GM23338 (cell line): ENCODE measurements at regions not wholly inside any gene's neighbourhood (a gene's known extent, or its start where the extent isn't known, plus 50 kb on each side); places are given as distances from the start of the nearest gene placed in this dataset.

Source experiments
- ATAC-seq: fragments of 200-7000 bp; cut with Tn5 transposase; 3 replicates; pipeline ENCODE4 v1.9.1; 2020
- DNase-seq: peaks from one replicate; pipeline ENCODE4 v3.0.0-alpha.2; 2015; ENCODE audit warnings: low spot score
- H2AFZ ChIP-seq: fragments of 200-600 bp; sonication (generic); 2 replicates; pipeline ENCODE4 v1.8.0; 2016; ENCODE audit warnings: antibody characterized with exemption, mild to moderate bottlenecking, moderate library complexity
- H3F3A ChIP-seq: fragments of 200-600 bp; sonication (generic); replicated peaks from 2 replicates; pipeline ENCODE4 v1.8.0; 2017; ENCODE audit warnings: antibody characterized with exemption, mixed run types, low read depth
- H3K27ac ChIP-seq: fragments of 200-600 bp; sonication (generic); 2 replicates; pipeline ENCODE4 v1.6.1; 2016; ENCODE audit warnings: low read depth
- H3K27me3 ChIP-seq: fragments of 200-600 bp; sonication (generic); 2 replicates; pipeline ENCODE4 v1.8.0; 2016; ENCODE audit warnings: mild to moderate bottlenecking, mixed run types, moderate library complexity; ENCODE audit not compliant: insufficient read depth
- H3K36me3 ChIP-seq: fragments of 200-600 bp; sonication (generic); 2 replicates; pipeline ENCODE4 v1.8.0; 2016; ENCODE audit warnings: mild to moderate bottlenecking; ENCODE audit not compliant: insufficient read depth
- H3K4me1 ChIP-seq: fragments of 200-600 bp; sonication (generic); 2 replicates; pipeline ENCODE4 v1.8.0; 2016; ENCODE audit warnings: mild to moderate bottlenecking, moderate library complexity; ENCODE audit not compliant: insufficient read depth
- H3K4me2 ChIP-seq: fragments of 200-600 bp; sonication (generic); 2 replicates; pipeline ENCODE4 v1.7.1; 2017; ENCODE audit warnings: mixed run types
- H3K4me3 ChIP-seq: fragments of 200-600 bp; sonication (generic); 2 replicates; pipeline ENCODE4 v1.6.1; 2016; ENCODE audit warnings: mixed run types
- H3K79me2 ChIP-seq: fragments of 200-600 bp; sonication (generic); replicated peaks from 2 replicates; pipeline ENCODE4 v1.8.0; 2017; ENCODE audit warnings: mild to moderate bottlenecking; ENCODE audit not compliant: insufficient read depth
- H3K9me2 ChIP-seq: fragments of 200-600 bp; sonication (generic); 2 replicates; pipeline ENCODE4 v1.8.0; 2017; ENCODE audit not compliant: insufficient read depth
- H4K20me1 ChIP-seq: fragments of 200-600 bp; sonication (generic); replicated peaks from 2 replicates; pipeline ENCODE4 v1.8.0; 2017; ENCODE audit warnings: mild to moderate bottlenecking; ENCODE audit not compliant: insufficient read depth
- H3K27ac Mint-ChIP-seq: 2 replicates; pipeline ENCODE4 v1.8.0; 2020; ENCODE audit warnings: inconsistent platforms, mild to moderate bottlenecking, moderate library complexity, mixed read lengths
- H3K27me3 Mint-ChIP-seq: 3 replicates; pipeline ENCODE4 v1.8.0; 2022; ENCODE audit warnings: low read depth, mild to moderate bottlenecking, moderate library complexity, mixed read lengths, inconsistent platforms; ENCODE audit not compliant: insufficient read depth, poor library complexity
- H3K36me3 Mint-ChIP-seq: 3 replicates; pipeline ENCODE4 v1.8.0; 2021; ENCODE audit warnings: low read depth, mild to moderate bottlenecking, inconsistent platforms, moderate library complexity, mixed read lengths
- H3K4me1 Mint-ChIP-seq: 3 replicates; pipeline ENCODE4 v1.8.0; 2020; ENCODE audit warnings: mild to moderate bottlenecking, inconsistent platforms, mixed read lengths
- H3K4me3 Mint-ChIP-seq: 3 replicates; pipeline ENCODE4 v1.8.0; 2021; ENCODE audit warnings: moderate library complexity, mild to moderate bottlenecking, inconsistent platforms, mixed read lengths
- H3K9me3 Mint-ChIP-seq: 3 replicates; pipeline ENCODE4 v1.8.0; 2020; ENCODE audit warnings: moderate library complexity, mild to moderate bottlenecking, inconsistent platforms, mixed read lengths
- CREB1 ChIP-seq: fragments of 250-450 bp; sonication (Bioruptor Pico); IDR thresholded peaks from 2 replicates; pipeline ENCODE4 v1.5.0; 2020; ENCODE audit warnings: low read depth, mild to moderate bottlenecking, moderate library complexity
- CTCF ChIP-seq, 2 experiments: fragments of 200-600 bp in 1 of 2; sonication (generic) in 1 of 2; conservative IDR thresholded peaks; 2 replicates each; pipeline versions ENCODE4 v1.5.1 to v1.6.1; 2016 to 2017; ENCODE audit warnings: antibody characterized with exemption in 2 of 2, low read depth in 2 of 2, mild to moderate bottlenecking in 2 of 2, moderate library complexity in 1 of 2
- ETS1 ChIP-seq: IDR thresholded peaks from 2 replicates; pipeline ENCODE4 v1.6.1; 2016; ENCODE audit warnings: antibody characterized with exemption
- EZH2 ChIP-seq: fragments of 200-600 bp; sonication (generic); IDR thresholded peaks from one replicate; pipeline ENCODE4 v1.8.0; 2017; ENCODE audit warnings: antibody characterized with exemption, mild to moderate bottlenecking, low read depth; ENCODE audit not compliant: unreplicated experiment
- EZH2phosphoT487 ChIP-seq: fragments of 200-600 bp; sonication (generic); IDR thresholded peaks from one replicate; pipeline ENCODE4 v1.8.1; 2018; ENCODE audit warnings: antibody characterized with exemption; ENCODE audit not compliant: unreplicated experiment
- JUNB ChIP-seq: IDR thresholded peaks from one replicate; pipeline ENCODE4 v1.6.1; 2016; ENCODE audit warnings: antibody characterized with exemption; ENCODE audit not compliant: unreplicated experiment
- NANOG ChIP-seq: IDR thresholded peaks from 2 replicates; pipeline ENCODE4 v1.6.1; 2016; ENCODE audit warnings: antibody characterized with exemption, borderline replicate concordance
- POLR2AphosphoS5 ChIP-seq: IDR thresholded peaks from 2 replicates; pipeline ENCODE4 v1.6.1; 2016; ENCODE audit warnings: antibody characterized with exemption, low read depth
- STAT1 ChIP-seq: IDR thresholded peaks from one replicate; pipeline ENCODE4 v1.6.1; 2016; ENCODE audit warnings: antibody characterized with exemption; ENCODE audit not compliant: unreplicated experiment
- ZNF114 ChIP-seq: fragments of 250-450 bp; sonication (Bioruptor Pico); IDR thresholded peaks from 2 replicates; pipeline ENCODE4 v1.5.0; 2020; ENCODE audit warnings: mild to moderate bottlenecking, moderate library complexity
- ZNF331 ChIP-seq: fragments of 250-450 bp; sonication (Bioruptor Pico); IDR thresholded peaks from 2 replicates; pipeline ENCODE4 v1.5.0; 2020; ENCODE audit warnings: low read depth, mild to moderate bottlenecking, moderate library complexity
- ZNF462 ChIP-seq: fragments of 250-450 bp; sonication (Bioruptor Pico); IDR thresholded peaks from 2 replicates; pipeline ENCODE4 v1.5.0; 2020; ENCODE audit warnings: mild to moderate bottlenecking, moderate library complexity

DNA sequence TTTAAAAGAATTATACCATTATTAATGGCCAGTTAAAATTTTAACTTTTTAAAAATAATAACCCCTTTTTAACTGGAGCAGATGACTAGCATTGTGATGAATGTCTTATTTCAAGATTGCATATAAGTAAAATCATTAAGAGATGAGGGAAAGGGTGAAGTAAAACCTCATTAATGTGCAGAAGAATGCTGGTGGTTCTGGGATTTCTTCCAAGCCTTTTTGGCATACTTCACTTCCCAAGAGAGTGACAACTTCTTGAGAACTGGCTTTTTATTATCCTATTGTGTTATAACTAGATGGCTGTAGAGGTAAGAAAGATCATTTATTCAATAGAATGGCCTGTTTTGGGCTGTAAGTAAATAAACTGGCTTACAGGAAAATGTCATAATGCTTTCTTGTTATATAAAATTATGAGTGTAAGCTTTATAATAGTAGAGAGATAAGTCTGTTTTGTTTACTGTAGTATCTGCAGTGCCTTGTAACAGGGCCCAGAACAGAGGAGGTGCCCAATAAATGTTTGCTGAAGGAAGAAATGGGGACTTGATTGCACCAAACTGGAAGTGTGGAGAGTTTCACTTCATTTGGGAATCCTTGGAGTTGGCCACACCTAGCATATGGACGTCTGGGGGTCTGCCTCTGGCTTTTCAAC is 242.9 kb upstream of the PITX2 start:
- Histone ChIP-seq H3K9me2 (no peaks in the 10 kb centered on the region), H3K27ac (no peak overlapping the region), H3F3A (no peaks in the 10 kb centered on the region), H3K4me3 (no peak overlapping the region), H3K4me2 (no peak overlapping the region), H4K20me1 (no peaks in the 10 kb centered on the region), H2AFZ (no peak overlapping the region), H3K36me3 (no peaks in the 10 kb centered on the region), H3K27me3 (no peaks in the 10 kb centered on the region), H3K4me1 (no peaks in the 10 kb centered on the region), H3K79me2 (no peaks in the 10 kb centered on the region)
- H3K4me3 Mint-ChIP-seq, result no peak overlapping the region
- no peak for TF ChIP-seq CTCF (conservative IDR thresholded peaks at IDR 0.05; ENCODE audit: low read depth in 2 of 2)
- no peak for TF ChIP-seq JUNB
- TF ChIP-seq EZH2, result no peak
- no peak for TF ChIP-seq NANOG
- no peak for TF ChIP-seq EZH2phosphoT487
- TF ChIP-seq ZNF462 (CRISPR knock-in tag), result no peak
- TF ChIP-seq STAT1, result no peak
- TF ChIP-seq POLR2AphosphoS5, result no peak
- TF ChIP-seq CREB1 (CRISPR knock-in tag), result no peak
- TF ChIP-seq ZNF331, result no peak
- no peak for TF ChIP-seq ETS1
- TF ChIP-seq ZNF114 (CRISPR knock-in tag), result no peak
- H3K27me3 Mint-ChIP-seq, result no peaks in the 10 kb centered on the region
- H3K36me3 Mint-ChIP-seq, result no peaks in the 10 kb centered on the region
- H3K4me1 Mint-ChIP-seq, result no peaks in the 10 kb centered on the region
- DNase-seq, result no peak
- no peak overlapping the region for H3K27ac Mint-ChIP-seq
- no peaks in the 10 kb centered on the region for H3K9me3 Mint-ChIP-seq
- no peak for ATAC-seq
